H1 (cell line): ENCODE measurements at regions not wholly inside any gene's neighbourhood (a gene's known extent, or its start where the extent isn't known, plus 50 kb on each side); places are given as distances from the start of the nearest gene placed in this dataset.

ENCODE experiments used
- ATF2 ChIP-seq: IDR thresholded peaks from 2 replicates; pipeline ENCODE4 v1.6.1; 2012; ENCODE audit warnings: low read length, inconsistent platforms
- MAFK ChIP-seq: IDR thresholded peaks from 2 replicates; pipeline ENCODE4 v1.6.1; 2012; ENCODE audit warnings: low read depth, mild to moderate bottlenecking, improper control_type of control experiment, low read length
- RFX5 ChIP-seq: IDR thresholded peaks from 2 replicates; pipeline ENCODE4 v1.6.1; 2011; ENCODE audit warnings: low read depth, low read length, improper control_type of control experiment, borderline replicate concordance
- RNF2 ChIP-seq: fragments of 200-900, 300-1000 bp; sonication (generic); IDR thresholded peaks from 2 replicates; pipeline ENCODE4 v1.7.1; 2016; ENCODE audit warnings: borderline replicate concordance, low read depth, mild to moderate bottlenecking, antibody characterized with exemption, low read length; ENCODE audit not compliant: poor library complexity, severe bottlenecking; ENCODE audit errors: missing control alignments

GRCh38 chr21:28810826-28811524 lies 181.7 kb downstream of the LTN1 start (continued):
- TF ChIP-seq MAFK (no peak), RFX5 (no peak), ATF2 (no peak), RNF2 (no peak)
